H1 (cell line): ENCODE measurements at regions not wholly inside any gene's neighbourhood (a gene's known extent, or its start where the extent isn't known, plus 50 kb on each side); places are given as distances from the start of the nearest gene placed in this dataset.

Source experiments
- CTCF ChIA-PET: fragments of 300-600 bp; sonication (Branson Sonifier 250); formaldehyde crosslinking; loops from one replicate; lab custom pipeline; 2021; ENCODE audit not compliant: partially characterized antibody; lab: Charles Lee
- POLR2A ChIA-PET: fragments of 300-600 bp; sonication (Branson Sonifier 250); formaldehyde crosslinking; loops from one replicate; lab custom pipeline; 2021; ENCODE audit warnings: inconsistent platforms; ENCODE audit not compliant: partially characterized antibody; lab: Charles Lee
- DNase-seq, 2 experiments: peaks; one replicate each; pipeline versions ENCODE4 v3.0.0 to v3.0.0-alpha.2; 2010 to 2022; ENCODE audit warnings: low spot score in 2 of 2, low read depth in 1 of 2, mixed read lengths in 1 of 2
- FAIRE-seq: peaks from 2 replicates; lab custom pipeline; 2011; peaks lifted over from hg19 to GRCh38; lab: Jason Lieb, UNC
- H2AFZ ChIP-seq: 2 replicates; pipeline ENCODE4 v1.8.1; 2012; ENCODE audit warnings: low read length, inconsistent platforms
- H2AK5ac ChIP-seq: 2 replicates; pipeline ENCODE4 v1.6.1; 2013; ENCODE audit warnings: low read depth, low read length
- H2BK120ac ChIP-seq: replicated peaks from 2 replicates; pipeline ENCODE3; 2013; ENCODE audit warnings: low read depth, low read length, inconsistent platforms
- H2BK12ac ChIP-seq: 2 replicates; pipeline ENCODE4 v1.6.1; 2013; ENCODE audit warnings: low read depth, low read length
- H2BK15ac ChIP-seq: 2 replicates; pipeline ENCODE4 v1.6.1; 2013; ENCODE audit warnings: low read length
- H2BK20ac ChIP-seq: 2 replicates; pipeline ENCODE4 v1.6.1; 2013; ENCODE audit warnings: low read length
- H2BK5ac ChIP-seq: 2 replicates; pipeline ENCODE4 v1.6.1; 2013; ENCODE audit warnings: low read depth, low read length
- H3K14ac ChIP-seq: 2 replicates; pipeline ENCODE4 v1.6.1; 2013; ENCODE audit warnings: inconsistent platforms; ENCODE audit not compliant: insufficient read length
- H3K18ac ChIP-seq: 2 replicates; pipeline ENCODE4 v1.6.1; 2013; ENCODE audit warnings: low read length; ENCODE audit errors: extremely low read depth
- H3K23ac ChIP-seq: 2 replicates; pipeline ENCODE4 v1.6.1; 2013; ENCODE audit warnings: inconsistent platforms; ENCODE audit not compliant: insufficient read length
- H3K23me2 ChIP-seq: 2 replicates; pipeline ENCODE4 v1.6.1; 2013; ENCODE audit warnings: low read depth, low read length
- H3K27ac ChIP-seq: 2 replicates; pipeline ENCODE4 v1.6.1; 2011; ENCODE audit warnings: low read depth, low read length, inconsistent platforms
- H3K27me3 ChIP-seq, 4 experiments: replicated peaks in 1 of 4; 1 replicate in 1 of 4; 2 replicates in 3 of 4; pipeline versions ENCODE4 v1.6.1 to v1.8.1; 2011 to 2013; ENCODE audit warnings: low read length in 3 of 4, mild to moderate bottlenecking in 3 of 4, inconsistent platforms in 2 of 4, mixed read lengths in 2 of 4, moderate library complexity in 1 of 4; ENCODE audit not compliant: control insufficient read depth in 3 of 4, insufficient read depth in 3 of 4; ENCODE audit errors: extremely low read depth in 1 of 4
- H3K36me3 ChIP-seq, 4 experiments: 2 replicates each; pipeline versions ENCODE4 v1.6.1 to v1.8.1; 2011 to 2013; ENCODE audit warnings: mild to moderate bottlenecking in 4 of 4, low read length in 3 of 4, moderate library complexity in 2 of 4, control low read depth in 1 of 4, inconsistent platforms in 1 of 4; ENCODE audit not compliant: insufficient read depth in 4 of 4, control insufficient read depth in 2 of 4
- H3K4ac ChIP-seq: replicated peaks from 2 replicates; pipeline ENCODE3; 2013; ENCODE audit warnings: low read length, low read depth, mixed read lengths, inconsistent platforms; ENCODE audit not compliant: insufficient read length
- H3K4me1 ChIP-seq, 4 experiments: replicated peaks in 1 of 4; 1 replicate in 1 of 4; 2 replicates in 3 of 4; pipeline versions ENCODE4 v1.6.1 to v1.8.1; 2011 to 2013; ENCODE audit warnings: low read length in 3 of 4, inconsistent platforms in 2 of 4, mixed read lengths in 1 of 4; ENCODE audit not compliant: insufficient read depth in 4 of 4, control insufficient read depth in 3 of 4
- H3K4me2 ChIP-seq, 2 experiments: 2 replicates each; pipeline versions ENCODE4 v1.6.1 to v1.8.1; 2011 to 2013; ENCODE audit warnings: low read depth in 2 of 2, low read length in 2 of 2, control low read depth in 1 of 2, inconsistent platforms in 1 of 2, mild to moderate bottlenecking in 1 of 2; ENCODE audit not compliant: insufficient read depth in 1 of 2
- H3K4me3 ChIP-seq, 4 experiments: fragments of 200-600, 300-600 bp in 1 of 4; sonication (generic), shearing (Covaris generic), sonication (Bioruptor Twin) in 1 of 4; 2 replicates each; pipeline versions ENCODE4 v1.5.1 to v1.8.1; 2011 to 2016; ENCODE audit warnings: low read length in 4 of 4, low read depth in 3 of 4, control low read depth in 2 of 4, inconsistent platforms in 2 of 4, mild to moderate bottlenecking in 2 of 4, mixed read lengths in 1 of 4, moderate library complexity in 1 of 4; ENCODE audit not compliant: insufficient read depth in 2 of 4; ENCODE audit errors: extremely low read depth in 1 of 4
- H3K56ac ChIP-seq: replicated peaks from 2 replicates; pipeline ENCODE3; 2013; ENCODE audit warnings: low read depth, mild to moderate bottlenecking, mixed read lengths, low read length, inconsistent platforms; ENCODE audit not compliant: insufficient read length
- H3K79me1 ChIP-seq: 2 replicates; pipeline ENCODE4 v1.6.1; 2013; ENCODE audit warnings: low read depth, low read length, control low read depth
- H3K79me2 ChIP-seq, 2 experiments: 2 replicates each; pipeline versions ENCODE4 v1.6.1 to v1.8.1; 2012 to 2013; ENCODE audit warnings: low read length in 2 of 2, mild to moderate bottlenecking in 2 of 2, inconsistent platforms in 1 of 2; ENCODE audit not compliant: insufficient read depth in 2 of 2, control insufficient read depth in 1 of 2
- H3K9ac ChIP-seq, 4 experiments: replicated peaks in 1 of 4; 1 replicate in 1 of 4; 2 replicates in 3 of 4; pipeline versions ENCODE4 v1.6.1 to v1.8.1; 2011 to 2013; ENCODE audit warnings: low read depth in 3 of 4, low read length in 3 of 4, control low read depth in 2 of 4, mild to moderate bottlenecking in 2 of 4, moderate library complexity in 2 of 4, inconsistent platforms in 1 of 4; ENCODE audit errors: extremely low read depth in 1 of 4
- H3K9me3 ChIP-seq, 2 experiments: 2 replicates each; pipeline versions ENCODE4 v1.6.1 to v1.8.1; 2012 to 2013; ENCODE audit warnings: mild to moderate bottlenecking in 2 of 2, moderate library complexity in 2 of 2, control low read depth in 1 of 2, inconsistent platforms in 1 of 2, low read depth in 1 of 2, low read length in 1 of 2, mixed read lengths in 1 of 2; ENCODE audit not compliant: insufficient read depth in 2 of 2
- H4K20me1 ChIP-seq, 2 experiments: replicated peaks in 1 of 2; 2 replicates each; pipeline versions ENCODE3 to v1.8.1; 2011 to 2013; ENCODE audit warnings: inconsistent platforms in 2 of 2, low read length in 2 of 2, mild to moderate bottlenecking in 1 of 2; ENCODE audit not compliant: insufficient read depth in 2 of 2, control insufficient read depth in 1 of 2
- H4K5ac ChIP-seq: 2 replicates; pipeline ENCODE4 v1.6.1; 2013; ENCODE audit warnings: low read length, low read depth, mixed read lengths, inconsistent platforms; ENCODE audit not compliant: insufficient read length
- H4K8ac ChIP-seq: 2 replicates; pipeline ENCODE4 v1.8.0; 2013; ENCODE audit warnings: mild to moderate bottlenecking, moderate library complexity, low read length, inconsistent platforms; ENCODE audit not compliant: insufficient read depth; ENCODE audit errors: extremely low read depth
- H4K91ac ChIP-seq: replicated peaks from 2 replicates; pipeline ENCODE3; 2013; ENCODE audit warnings: low read length, mixed read lengths, inconsistent platforms; ENCODE audit not compliant: insufficient read length
- BRCA1 ChIP-seq: IDR thresholded peaks from 2 replicates; pipeline ENCODE4 v1.6.1; 2012; ENCODE audit warnings: low read depth, low read length, improper control_type of control experiment
- CBX5 ChIP-seq: fragments of 300-800, 300-1000 bp; sonication (generic); IDR thresholded peaks from 2 replicates; pipeline ENCODE4 v1.7.1; 2016; ENCODE audit warnings: antibody characterized with exemption, low read length, low read depth
- CTCF ChIP-seq, 3 experiments: IDR thresholded peaks; 1 replicate in 2 of 3; 2 replicates in 1 of 3; pipeline versions ENCODE4 v1.5.1 to v1.6.1; 2011; ENCODE audit warnings: low read length in 3 of 3, mild to moderate bottlenecking in 3 of 3, inconsistent platforms in 2 of 3, low read depth in 1 of 3, moderate library complexity in 1 of 3; ENCODE audit not compliant: insufficient read depth in 1 of 3; ENCODE audit errors: control extremely low read depth in 1 of 3
- EGR1 ChIP-seq: IDR thresholded peaks from 2 replicates; pipeline ENCODE4 v1.6.1; 2011; ENCODE audit warnings: low read depth, low read length, borderline replicate concordance
- JUN ChIP-seq: IDR thresholded peaks from 2 replicates; pipeline ENCODE4 v1.6.1; 2011; ENCODE audit warnings: low read depth, mild to moderate bottlenecking, improper control_type of control experiment, low read length
- NRF1 ChIP-seq: IDR thresholded peaks from 2 replicates; pipeline ENCODE4 v1.6.1; 2011; ENCODE audit warnings: mild to moderate bottlenecking, low read depth, low read length, improper control_type of control experiment
- SUZ12 ChIP-seq: fragments of 200-600 bp; sonication (generic); IDR thresholded peaks from 2 replicates; pipeline ENCODE4 v1.6.1; 2012; ENCODE audit warnings: mild to moderate bottlenecking, inconsistent platforms, low read length, moderate library complexity, mixed read lengths

- H2BK20ac ChIP-seq: no peak overlapping the region
- H2BK12ac ChIP-seq: no peak overlapping the region
- no peak overlapping the region for H3K27ac ChIP-seq
- FAIRE-seq: no peak
- H2BK5ac ChIP-seq: no peak overlapping the region
- H4K5ac ChIP-seq: no peak overlapping the region
- H3K9ac ChIP-seq: no peak overlapping the region
- H3K23ac ChIP-seq: no peak overlapping the region
- no peak overlapping the region for H2AK5ac ChIP-seq
- H3K23me2 ChIP-seq: no peaks in the 10 kb centered on the region
- H3K79me1 ChIP-seq: no peaks in the 10 kb centered on the region
- H3K18ac ChIP-seq: no peak overlapping the region
- no peak overlapping the region for H4K8ac ChIP-seq
- no peak overlapping the region for H2BK120ac ChIP-seq
- POLR2A ChIA-PET: no interaction called here
- no peak overlapping the region for H2BK15ac ChIP-seq
- H3K79me2 ChIP-seq: no peaks in the 10 kb centered on the region
- no peaks in the 10 kb centered on the region for H3K27me3 ChIP-seq
- no peak overlapping the region for H3K56ac ChIP-seq
- no peak overlapping the region for H3K4me3 ChIP-seq
- no peak overlapping the region for H4K91ac ChIP-seq
- CTCF ChIA-PET: no interaction called here
- H3K4me2 ChIP-seq: no peak overlapping the region
- H3K14ac ChIP-seq: no peak overlapping the region
- no peak overlapping the region for H2AFZ ChIP-seq
- no peak for DNase-seq
- no peaks in the 10 kb centered on the region for H4K20me1 ChIP-seq
- TF ChIP-seq CBX5: no peak
- TF ChIP-seq CTCF (IDR thresholded peaks at IDR 0.05; ENCODE audit: control extremely low read depth in 1 of 3, insufficient read depth in 1 of 3, low read depth in 1 of 3, low read length in 3 of 3): no peak
- TF ChIP-seq NRF1: no peak
- TF ChIP-seq SUZ12: no peak
- no peak for TF ChIP-seq JUN
- no peak for TF ChIP-seq EGR1
- TF ChIP-seq BRCA1: no peak
- no peaks in the 10 kb centered on the region for H3K9me3 ChIP-seq
- H3K36me3 ChIP-seq: no peaks in the 10 kb centered on the region
- H3K4ac ChIP-seq: no peak overlapping the region
- H3K4me1 ChIP-seq: peaks cover 0 to 2% (median under 1%) of the 10 kb centered on the region in 4 experiments; a peak in 3 of 7 replicates
These were observed 640.2 kb downstream of the PTPRC start for GRCh38 chr1:199279067-199279466.
